ENCODE measurements at regions not wholly inside any gene's neighbourhood (a gene's known extent, or its start where the extent isn't known, plus 50 kb on each side); places are given as distances from the start of the nearest gene placed in this dataset.

GRCh38 chr11:112523951-112524350, 263.3 kb upstream of the PLET1 start:
- Histone ChIP-seq H3K79me2 (ENCODE audit: control insufficient read depth, low read length) (no peaks in the 10 kb centered on the region), H4K20me1 (ENCODE audit: control insufficient read depth, insufficient read depth, low read depth, low read length) (no peaks in the 10 kb centered on the region), H3K9me3 (ENCODE audit: control insufficient read depth, insufficient read depth, low read length) (no peaks in the 10 kb centered on the region), H3K4me3 (ENCODE audit: low read length) (no peak overlapping the region), H3K27ac (ENCODE audit: low read depth, low read length) (no peak overlapping the region), H3K36me3 (ENCODE audit: control insufficient read depth, low read length) (no peaks in the 10 kb centered on the region), H3K4me1 (ENCODE audit: control insufficient read depth, low read length) (no peaks in the 10 kb centered on the region), H3K4me2 (ENCODE audit: low read length) (no peak overlapping the region), H3F3A (ENCODE audit: control insufficient read depth, insufficient read depth) (no peaks in the 10 kb centered on the region), H3K9me2 (replicated peaks; ENCODE audit: control insufficient read depth, low read length) (no peaks in the 10 kb centered on the region), H3K27me3 (ENCODE audit: control insufficient read depth, low read length) (peaks cover 8% of the 10 kb centered on the region; the same call in 1 of the 2 replicates)
- TF ChIP-seq EZH2phosphoT487 (IDR thresholded peaks at IDR 0.05; ENCODE audit: borderline replicate concordance, low read length) (no peak), CTCF (IDR thresholded peaks at IDR 0.05; ENCODE audit: low read depth, low read length, poor library complexity, severe bottlenecking) (no peak)

DNA sequence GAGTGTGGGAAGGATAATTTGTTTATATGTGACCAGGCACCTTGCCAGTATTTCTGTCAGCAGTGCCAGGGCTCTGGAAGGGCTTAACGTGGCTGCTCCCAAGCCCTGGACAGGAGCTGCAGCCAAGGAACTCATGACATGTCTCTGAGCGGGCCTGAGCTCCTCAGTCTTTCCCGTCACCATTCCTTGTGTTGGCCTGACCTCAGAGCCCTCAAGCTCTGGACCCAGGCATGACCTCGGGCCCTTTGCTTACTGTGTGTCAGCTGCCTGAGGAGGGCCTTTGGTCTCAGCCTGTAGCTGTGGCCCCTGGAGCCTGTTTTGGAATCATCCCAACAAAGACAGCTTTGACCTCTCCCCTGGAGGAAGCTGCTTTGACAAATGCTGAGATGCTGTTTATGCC, 264.1 kb upstream of the PLET1 start:
- Histone ChIP-seq H3K27ac (ENCODE audit: low read depth, low read length) (no peak overlapping the region), H3K36me3 (ENCODE audit: control insufficient read depth, low read length) (no peaks in the 10 kb centered on the region), H3K79me2 (ENCODE audit: control insufficient read depth, low read length) (no peaks in the 10 kb centered on the region), H3K9me3 (ENCODE audit: control insufficient read depth, insufficient read depth, low read length) (no peaks in the 10 kb centered on the region), H3K4me1 (ENCODE audit: control insufficient read depth, low read length) (no peaks in the 10 kb centered on the region), H3F3A (ENCODE audit: control insufficient read depth, insufficient read depth) (no peaks in the 10 kb centered on the region), H3K4me3 (ENCODE audit: low read length) (no peak overlapping the region), H4K20me1 (ENCODE audit: control insufficient read depth, insufficient read depth, low read depth, low read length) (no peaks in the 10 kb centered on the region), H3K27me3 (ENCODE audit: control insufficient read depth, low read length) (peaks cover 8% of the 10 kb centered on the region; the same call in 1 of the 2 replicates), H3K9me2 (replicated peaks; ENCODE audit: control insufficient read depth, low read length) (no peaks in the 10 kb centered on the region), H3K4me2 (ENCODE audit: low read length) (no peak overlapping the region)
- TF ChIP-seq EZH2phosphoT487 (IDR thresholded peaks at IDR 0.05; ENCODE audit: borderline replicate concordance, low read length) (no peak), CTCF (IDR thresholded peaks at IDR 0.05; ENCODE audit: low read depth, low read length, poor library complexity, severe bottlenecking) (no peak)

DNA sequence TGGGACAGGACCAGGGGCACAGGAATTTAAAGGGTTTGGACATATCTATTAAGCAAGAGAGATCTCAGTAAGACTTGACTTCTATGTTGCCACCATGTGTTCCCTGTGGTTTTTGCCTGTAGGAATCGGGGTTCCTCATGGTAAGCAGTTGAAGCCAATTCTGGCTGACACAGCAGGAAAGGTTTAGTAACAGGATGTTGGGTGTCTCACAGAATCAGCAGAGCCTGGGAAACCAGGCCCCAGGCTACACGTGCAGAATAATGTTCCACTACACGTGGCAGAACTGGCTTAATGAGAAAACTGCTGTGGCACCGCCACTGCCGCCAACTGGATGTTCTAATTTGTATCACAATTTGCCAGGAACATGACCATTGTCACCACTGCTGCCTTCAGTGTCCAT, 264.6 kb upstream of the PLET1 start:
- Histone ChIP-seq H3K36me3 (ENCODE audit: control insufficient read depth, low read length) (no peaks in the 10 kb centered on the region), H3K4me2 (ENCODE audit: low read length) (no peak overlapping the region), H3K9me2 (replicated peaks; ENCODE audit: control insufficient read depth, low read length) (no peaks in the 10 kb centered on the region), H4K20me1 (ENCODE audit: control insufficient read depth, insufficient read depth, low read depth, low read length) (no peaks in the 10 kb centered on the region), H3K27ac (ENCODE audit: low read depth, low read length) (no peak overlapping the region), H3K9me3 (ENCODE audit: control insufficient read depth, insufficient read depth, low read length) (no peaks in the 10 kb centered on the region), H3K4me1 (ENCODE audit: control insufficient read depth, low read length) (no peaks in the 10 kb centered on the region), H3K4me3 (ENCODE audit: low read length) (no peak overlapping the region), H3F3A (ENCODE audit: control insufficient read depth, insufficient read depth) (no peaks in the 10 kb centered on the region), H3K27me3 (ENCODE audit: control insufficient read depth, low read length) (peaks cover 8% of the 10 kb centered on the region; the same call in 1 of the 2 replicates), H3K79me2 (ENCODE audit: control insufficient read depth, low read length) (no peaks in the 10 kb centered on the region)
- TF ChIP-seq EZH2phosphoT487 (IDR thresholded peaks at IDR 0.05; ENCODE audit: borderline replicate concordance, low read length) (no peak), CTCF (IDR thresholded peaks at IDR 0.05; ENCODE audit: low read depth, low read length, poor library complexity, severe bottlenecking) (no peak)

All from DOHH2 (cell line).